K562 (cell line): ENCODE measurements at regions not wholly inside any gene's neighbourhood (a gene's known extent, or its start where the extent isn't known, plus 50 kb on each side); places are given as distances from the start of the nearest gene placed in this dataset.

Experiments used
- CEBPB ChIP-seq: fragments of 450-650 bp; IDR thresholded peaks from 2 replicates; pipeline ENCODE4 v1.6.1; 2016; ENCODE audit warnings: missing genetic modification characterization, missing compliant biosample characterization
- DNMT1 ChIP-seq: fragments of 450-650 bp; IDR thresholded peaks from 2 replicates; pipeline ENCODE4 v1.6.1; 2016; ENCODE audit warnings: antibody characterized with exemption, mild to moderate bottlenecking
- EP400 ChIP-seq: fragments of 450-650 bp; IDR thresholded peaks from 2 replicates; pipeline ENCODE4 v1.6.1; 2017; ENCODE audit warnings: antibody characterized with exemption, mild to moderate bottlenecking, moderate library complexity
- ESRRA ChIP-seq: fragments of 450-650 bp; IDR thresholded peaks from 2 replicates; pipeline ENCODE4 v1.6.1; 2014; ENCODE audit warnings: low read depth, mild to moderate bottlenecking, moderate library complexity, borderline replicate concordance
- FOXA3 ChIP-seq, 2 experiments: fragments of 450-650 bp in 1 of 2; sonication (generic) in 1 of 2; formaldehyde crosslinking; IDR thresholded peaks in 1 of 2; conservative IDR thresholded peaks in 1 of 2; 2 replicates each; pipeline versions ENCODE4 v1.4.0 to v1.8.0; 2020 to 2022; ENCODE audit warnings: mild to moderate bottlenecking in 2 of 2, missing genetic modification reagents in 1 of 2
- JUNB ChIP-seq: fragments of 450-650 bp; formaldehyde crosslinking; conservative IDR thresholded peaks from 2 replicates; pipeline ENCODE4 v1.4.0; 2020; ENCODE audit warnings: mild to moderate bottlenecking
- JUND ChIP-seq, 2 experiments: IDR thresholded peaks; 2 replicates in 1 of 2; 3 replicates in 1 of 2; pipeline ENCODE4 v1.6.1; 2011; ENCODE audit warnings: borderline replicate concordance in 2 of 2, low read depth in 2 of 2, low read length in 2 of 2, improper control_type of control experiment in 1 of 2, missing biosample characterization in 1 of 2, missing genetic modification characterization in 1 of 2, missing genetic modification reagents in 1 of 2
- MAFF ChIP-seq: IDR thresholded peaks from 2 replicates; pipeline ENCODE4 v1.6.1; 2012; ENCODE audit warnings: low read length, improper control_type of control experiment
- TRIM24 ChIP-seq, 2 experiments: fragments of 450-650 bp; IDR thresholded peaks; 2 replicates each; pipeline ENCODE4 v1.6.1; 2016
- ZNF121 ChIP-seq: sonication (generic); formaldehyde crosslinking; conservative IDR thresholded peaks from 2 replicates; pipeline ENCODE4 v1.8.0; 2022; ENCODE audit warnings: missing genetic modification reagents
- ZNF134 ChIP-seq: fragments of 250-450 bp; sonication (Bioruptor Pico); conservative IDR thresholded peaks from 2 replicates; pipeline ENCODE4 v1.4.0; 2020
- ZNF311 ChIP-seq: fragments of 250-450 bp; sonication (Bioruptor Pico); IDR thresholded peaks from 2 replicates; pipeline ENCODE4 v1.4.0; 2020; ENCODE audit warnings: mild to moderate bottlenecking, moderate library complexity
- TF ChIP-seq, protein P1 (sequence below): fragments of 450-650 bp; formaldehyde crosslinking; IDR thresholded peaks from 2 replicates; pipeline ENCODE4 v1.4.0; 2020; ENCODE audit warnings: mild to moderate bottlenecking, moderate library complexity
- TF ChIP-seq, protein P2 (sequence below): sonication (generic); formaldehyde crosslinking; IDR thresholded peaks from 2 replicates; pipeline ENCODE4 v1.8.1; 2022; ENCODE audit warnings: missing genetic modification reagents
- TF ChIP-seq, protein P3 (sequence below): sonication (generic); formaldehyde crosslinking; IDR thresholded peaks from 2 replicates; pipeline ENCODE4 v1.8.0; 2022; ENCODE audit warnings: mild to moderate bottlenecking, missing genetic modification reagents
- TF ChIP-seq, protein P4 (sequence below): conservative IDR thresholded peaks from 2 replicates; pipeline ENCODE4 v1.6.1; 2011; ENCODE audit warnings: low read depth, mild to moderate bottlenecking, low read length; ENCODE audit not compliant: control insufficient read depth
- TF ChIP-seq, protein P5 (sequence below): fragments of 250-450 bp; sonication (Bioruptor Pico); IDR thresholded peaks from 2 replicates; pipeline ENCODE4 v1.8.0; 2021; ENCODE audit warnings: moderate library complexity, mild to moderate bottlenecking, inconsistent platforms
- TF ChIP-seq, protein P6 (sequence below): fragments of 250-450 bp; sonication (Bioruptor Pico); IDR thresholded peaks from 2 replicates; pipeline ENCODE4 v1.4.0; 2020; ENCODE audit warnings: mild to moderate bottlenecking, moderate library complexity

DNA sequence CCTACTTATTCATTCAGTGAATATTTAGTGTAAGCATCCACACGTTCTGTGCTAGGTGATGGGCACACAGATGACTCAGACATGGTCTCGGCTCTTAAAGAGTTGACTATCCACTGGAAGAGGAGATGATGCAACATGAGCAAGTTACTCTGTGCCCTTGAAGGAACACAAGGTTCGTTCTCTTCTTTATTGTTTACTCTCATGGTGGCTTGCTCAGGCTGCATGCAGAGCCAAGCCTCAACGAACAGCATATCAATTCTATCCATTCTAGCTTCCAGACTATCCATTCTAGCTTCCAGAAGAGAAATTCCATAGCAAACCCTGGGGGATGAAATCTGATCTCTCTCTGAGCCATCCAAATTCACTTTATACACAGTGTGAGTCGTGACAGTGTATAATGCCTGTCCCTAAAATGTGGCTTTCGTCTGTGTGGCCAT lies 68.1 kb upstream of the CTAGE1 start (continued):
- TF ChIP-seq, protein P1, sequence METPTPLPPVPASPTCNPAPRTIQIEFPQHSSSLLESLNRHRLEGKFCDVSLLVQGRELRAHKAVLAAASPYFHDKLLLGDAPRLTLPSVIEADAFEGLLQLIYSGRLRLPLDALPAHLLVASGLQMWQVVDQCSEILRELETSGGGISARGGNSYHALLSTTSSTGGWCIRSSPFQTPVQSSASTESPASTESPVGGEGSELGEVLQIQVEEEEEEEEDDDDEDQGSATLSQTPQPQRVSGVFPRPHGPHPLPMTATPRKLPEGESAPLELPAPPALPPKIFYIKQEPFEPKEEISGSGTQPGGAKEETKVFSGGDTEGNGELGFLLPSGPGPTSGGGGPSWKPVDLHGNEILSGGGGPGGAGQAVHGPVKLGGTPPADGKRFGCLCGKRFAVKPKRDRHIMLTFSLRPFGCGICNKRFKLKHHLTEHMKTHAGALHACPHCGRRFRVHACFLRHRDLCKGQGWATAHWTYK (CRISPR knock-in tag), result 0 out of 2 replicates have a peak, but pooled peaks have one; percentile 72
- TF ChIP-seq ZNF121 (CRISPR knock-in tag), result no peak
- TF ChIP-seq FOXA3 (CRISPR knock-in tag; conservative IDR thresholded peaks at IDR 0.05 in 1 of 2, IDR thresholded peaks at IDR 0.05 in 1 of 2), result peak in 1 of 2 experiments; percentile 40; a peak in 1 of 4 replicates
- no peak for TF ChIP-seq ZNF134
- peak; percentile 69 for TF ChIP-seq ZNF311 (CRISPR knock-in tag)
- TF ChIP-seq, protein P2, sequence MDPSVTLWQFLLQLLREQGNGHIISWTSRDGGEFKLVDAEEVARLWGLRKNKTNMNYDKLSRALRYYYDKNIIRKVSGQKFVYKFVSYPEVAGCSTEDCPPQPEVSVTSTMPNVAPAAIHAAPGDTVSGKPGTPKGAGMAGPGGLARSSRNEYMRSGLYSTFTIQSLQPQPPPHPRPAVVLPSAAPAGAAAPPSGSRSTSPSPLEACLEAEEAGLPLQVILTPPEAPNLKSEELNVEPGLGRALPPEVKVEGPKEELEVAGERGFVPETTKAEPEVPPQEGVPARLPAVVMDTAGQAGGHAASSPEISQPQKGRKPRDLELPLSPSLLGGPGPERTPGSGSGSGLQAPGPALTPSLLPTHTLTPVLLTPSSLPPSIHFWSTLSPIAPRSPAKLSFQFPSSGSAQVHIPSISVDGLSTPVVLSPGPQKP (CRISPR knock-in tag), result no peak
- peak; percentile 87 for TF ChIP-seq JUND (IDR thresholded peaks at IDR 0.05; ENCODE audit: borderline replicate concordance, low read depth, low read length)
- TF ChIP-seq JUND (tag; IDR thresholded peaks at IDR 0.05; ENCODE audit: borderline replicate concordance, low read depth, low read length), result 0 out of 3 replicates have a peak, but pooled peaks have one; percentile 47
- peak; percentile 50 for TF ChIP-seq ESRRA
- TF ChIP-seq, protein P3, sequence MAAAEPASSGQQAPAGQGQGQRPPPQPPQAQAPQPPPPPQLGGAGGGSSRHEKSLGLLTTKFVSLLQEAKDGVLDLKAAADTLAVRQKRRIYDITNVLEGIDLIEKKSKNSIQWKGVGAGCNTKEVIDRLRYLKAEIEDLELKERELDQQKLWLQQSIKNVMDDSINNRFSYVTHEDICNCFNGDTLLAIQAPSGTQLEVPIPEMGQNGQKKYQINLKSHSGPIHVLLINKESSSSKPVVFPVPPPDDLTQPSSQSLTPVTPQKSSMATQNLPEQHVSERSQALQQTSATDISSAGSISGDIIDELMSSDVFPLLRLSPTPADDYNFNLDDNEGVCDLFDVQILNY (CRISPR knock-in tag), result no peak
- peak; percentile 64 for TF ChIP-seq JUNB (CRISPR knock-in tag)
- peak; percentile 41; the same call in 1 of the 2 replicates for TF ChIP-seq CEBPB
- TF ChIP-seq, protein P4, sequence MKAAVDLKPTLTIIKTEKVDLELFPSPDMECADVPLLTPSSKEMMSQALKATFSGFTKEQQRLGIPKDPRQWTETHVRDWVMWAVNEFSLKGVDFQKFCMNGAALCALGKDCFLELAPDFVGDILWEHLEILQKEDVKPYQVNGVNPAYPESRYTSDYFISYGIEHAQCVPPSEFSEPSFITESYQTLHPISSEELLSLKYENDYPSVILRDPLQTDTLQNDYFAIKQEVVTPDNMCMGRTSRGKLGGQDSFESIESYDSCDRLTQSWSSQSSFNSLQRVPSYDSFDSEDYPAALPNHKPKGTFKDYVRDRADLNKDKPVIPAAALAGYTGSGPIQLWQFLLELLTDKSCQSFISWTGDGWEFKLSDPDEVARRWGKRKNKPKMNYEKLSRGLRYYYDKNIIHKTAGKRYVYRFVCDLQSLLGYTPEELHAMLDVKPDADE, result no peak
- no peak for TF ChIP-seq DNMT1
- TF ChIP-seq, protein P5, sequence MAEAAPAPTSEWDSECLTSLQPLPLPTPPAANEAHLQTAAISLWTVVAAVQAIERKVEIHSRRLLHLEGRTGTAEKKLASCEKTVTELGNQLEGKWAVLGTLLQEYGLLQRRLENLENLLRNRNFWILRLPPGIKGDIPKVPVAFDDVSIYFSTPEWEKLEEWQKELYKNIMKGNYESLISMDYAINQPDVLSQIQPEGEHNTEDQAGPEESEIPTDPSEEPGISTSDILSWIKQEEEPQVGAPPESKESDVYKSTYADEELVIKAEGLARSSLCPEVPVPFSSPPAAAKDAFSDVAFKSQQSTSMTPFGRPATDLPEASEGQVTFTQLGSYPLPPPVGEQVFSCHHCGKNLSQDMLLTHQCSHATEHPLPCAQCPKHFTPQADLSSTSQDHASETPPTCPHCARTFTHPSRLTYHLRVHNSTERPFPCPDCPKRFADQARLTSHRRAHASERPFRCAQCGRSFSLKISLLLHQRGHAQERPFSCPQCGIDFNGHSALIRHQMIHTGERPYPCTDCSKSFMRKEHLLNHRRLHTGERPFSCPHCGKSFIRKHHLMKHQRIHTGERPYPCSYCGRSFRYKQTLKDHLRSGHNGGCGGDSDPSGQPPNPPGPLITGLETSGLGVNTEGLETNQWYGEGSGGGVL (CRISPR knock-in tag), result no peak
- no peak for TF ChIP-seq MAFF
- TF ChIP-seq, protein P6, sequence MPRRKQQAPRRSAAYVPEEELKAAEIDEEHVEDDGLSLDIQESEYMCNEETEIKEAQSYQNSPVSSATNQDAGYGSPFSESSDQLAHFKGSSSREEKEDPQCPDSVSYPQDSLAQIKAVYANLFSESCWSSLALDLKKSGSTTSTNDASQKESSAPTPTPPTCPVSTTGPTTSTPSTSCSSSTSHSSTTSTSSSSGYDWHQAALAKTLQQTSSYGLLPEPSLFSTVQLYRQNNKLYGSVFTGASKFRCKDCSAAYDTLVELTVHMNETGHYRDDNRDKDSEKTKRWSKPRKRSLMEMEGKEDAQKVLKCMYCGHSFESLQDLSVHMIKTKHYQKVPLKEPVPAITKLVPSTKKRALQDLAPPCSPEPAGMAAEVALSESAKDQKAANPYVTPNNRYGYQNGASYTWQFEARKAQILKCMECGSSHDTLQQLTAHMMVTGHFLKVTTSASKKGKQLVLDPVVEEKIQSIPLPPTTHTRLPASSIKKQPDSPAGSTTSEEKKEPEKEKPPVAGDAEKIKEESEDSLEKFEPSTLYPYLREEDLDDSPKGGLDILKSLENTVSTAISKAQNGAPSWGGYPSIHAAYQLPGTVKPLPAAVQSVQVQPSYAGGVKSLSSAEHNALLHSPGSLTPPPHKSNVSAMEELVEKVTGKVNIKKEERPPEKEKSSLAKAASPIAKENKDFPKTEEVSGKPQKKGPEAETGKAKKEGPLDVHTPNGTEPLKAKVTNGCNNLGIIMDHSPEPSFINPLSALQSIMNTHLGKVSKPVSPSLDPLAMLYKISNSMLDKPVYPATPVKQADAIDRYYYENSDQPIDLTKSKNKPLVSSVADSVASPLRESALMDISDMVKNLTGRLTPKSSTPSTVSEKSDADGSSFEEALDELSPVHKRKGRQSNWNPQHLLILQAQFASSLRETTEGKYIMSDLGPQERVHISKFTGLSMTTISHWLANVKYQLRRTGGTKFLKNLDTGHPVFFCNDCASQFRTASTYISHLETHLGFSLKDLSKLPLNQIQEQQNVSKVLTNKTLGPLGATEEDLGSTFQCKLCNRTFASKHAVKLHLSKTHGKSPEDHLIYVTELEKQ (CRISPR knock-in tag), result 0 out of 2 replicates have a peak, but pooled peaks have one; percentile 44
- 0 out of 2 replicates have a peak, but pooled peaks have one; percentile 30 for TF ChIP-seq EP400
- TF ChIP-seq TRIM24 (IDR thresholded peaks at IDR 0.05), result peak in 1 of 2 experiments; percentile 67; a peak in 1 of 4 replicates
